LNCAP (cell line): ENCODE measurements at regions not wholly inside any gene's neighbourhood (a gene's known extent, or its start where the extent isn't known, plus 50 kb on each side); places are given as distances from the start of the nearest gene placed in this dataset.

Experiments used
- TF ChIP-seq, protein P1 (sequence below): fragments of 450-650 bp; IDR thresholded peaks from 2 replicates; pipeline ENCODE4 v1.5.1; 2017; ENCODE audit warnings: mild to moderate bottlenecking

DNA sequence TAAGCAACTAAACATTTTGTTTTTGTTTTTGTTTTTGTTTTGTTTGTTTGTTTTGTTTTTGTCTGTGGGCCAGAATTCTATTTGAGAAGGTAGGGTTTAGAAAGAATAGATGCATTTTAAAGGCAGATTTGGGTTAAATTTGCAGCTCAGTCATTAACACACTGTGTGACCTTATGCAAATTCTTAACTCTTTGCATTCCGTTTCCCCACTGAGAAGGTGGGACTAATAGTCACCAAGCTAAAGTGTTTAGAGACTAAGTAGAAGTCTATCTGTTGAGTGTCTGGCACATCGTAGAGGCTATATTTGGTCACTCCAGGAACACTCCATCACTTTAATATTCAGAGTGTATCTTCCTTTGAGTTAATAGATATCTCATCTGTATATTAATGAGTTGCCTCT is 87.1 kb downstream of the CCNA1 start:
- TF ChIP-seq, protein P1, sequence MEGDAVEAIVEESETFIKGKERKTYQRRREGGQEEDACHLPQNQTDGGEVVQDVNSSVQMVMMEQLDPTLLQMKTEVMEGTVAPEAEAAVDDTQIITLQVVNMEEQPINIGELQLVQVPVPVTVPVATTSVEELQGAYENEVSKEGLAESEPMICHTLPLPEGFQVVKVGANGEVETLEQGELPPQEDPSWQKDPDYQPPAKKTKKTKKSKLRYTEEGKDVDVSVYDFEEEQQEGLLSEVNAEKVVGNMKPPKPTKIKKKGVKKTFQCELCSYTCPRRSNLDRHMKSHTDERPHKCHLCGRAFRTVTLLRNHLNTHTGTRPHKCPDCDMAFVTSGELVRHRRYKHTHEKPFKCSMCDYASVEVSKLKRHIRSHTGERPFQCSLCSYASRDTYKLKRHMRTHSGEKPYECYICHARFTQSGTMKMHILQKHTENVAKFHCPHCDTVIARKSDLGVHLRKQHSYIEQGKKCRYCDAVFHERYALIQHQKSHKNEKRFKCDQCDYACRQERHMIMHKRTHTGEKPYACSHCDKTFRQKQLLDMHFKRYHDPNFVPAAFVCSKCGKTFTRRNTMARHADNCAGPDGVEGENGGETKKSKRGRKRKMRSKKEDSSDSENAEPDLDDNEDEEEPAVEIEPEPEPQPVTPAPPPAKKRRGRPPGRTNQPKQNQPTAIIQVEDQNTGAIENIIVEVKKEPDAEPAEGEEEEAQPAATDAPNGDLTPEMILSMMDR, result no peak

DNA sequence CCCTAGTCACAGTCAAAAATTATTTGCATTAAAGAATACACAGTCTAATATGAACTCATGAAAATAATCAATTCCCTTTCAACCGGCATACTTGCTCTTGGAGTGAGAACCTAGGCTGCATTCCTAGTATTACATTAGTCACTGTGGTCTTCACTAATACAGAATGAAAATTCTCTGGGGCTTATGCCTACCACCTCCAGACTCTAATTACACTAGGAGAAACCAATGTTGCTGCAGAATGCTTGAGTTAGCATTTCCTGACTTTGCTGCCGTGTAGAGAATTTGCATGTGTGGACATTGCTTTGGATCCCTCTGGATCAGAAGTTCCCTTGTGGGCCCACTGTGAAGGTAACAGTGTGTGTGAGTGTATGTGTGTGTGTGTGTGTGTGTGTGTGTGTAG is 87.8 kb downstream of the CCNA1 start:
- TF ChIP-seq, protein P1, result no peak

DNA sequence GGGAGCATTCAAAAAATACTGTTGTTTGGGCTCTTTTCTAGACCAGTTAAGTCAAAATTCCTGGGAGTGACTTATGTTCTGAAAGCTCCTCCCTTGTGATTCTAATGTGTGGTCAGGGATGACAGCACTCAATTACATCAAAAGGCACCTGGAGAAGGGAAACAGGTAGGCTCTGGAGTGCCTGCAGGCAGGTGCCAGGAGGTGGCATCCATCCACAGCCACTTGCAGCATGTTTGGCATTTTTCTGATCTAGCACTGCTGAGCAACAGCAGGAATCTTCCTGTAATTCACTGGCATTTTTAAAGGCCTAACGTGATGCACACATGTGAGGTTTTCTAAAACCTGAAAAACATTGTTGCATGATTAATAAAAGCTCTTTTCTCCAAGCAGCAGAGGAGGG is 94.6 kb downstream of the CCNA1 start:
- TF ChIP-seq, protein P1, result peak; percentile 17; the same call in 1 of the 2 replicates

DNA sequence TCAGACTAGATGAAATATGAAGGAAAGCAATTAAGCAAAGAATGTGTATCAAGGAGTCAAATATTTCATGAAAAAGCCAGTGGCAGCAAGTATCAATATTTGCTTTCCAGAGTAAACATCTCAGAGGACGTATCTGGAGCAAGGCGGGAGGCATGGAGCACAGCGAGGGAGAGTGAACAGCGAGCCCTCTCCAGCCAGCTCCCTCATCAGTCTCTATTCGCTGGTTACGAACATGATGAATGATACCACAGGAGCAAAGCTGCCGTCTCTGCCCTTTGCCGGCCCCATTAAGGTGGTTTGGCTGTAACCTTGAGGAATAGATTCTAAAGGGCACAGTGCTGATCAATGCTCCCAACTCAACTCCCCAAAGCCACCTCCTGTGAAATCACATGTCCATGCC is 95.8 kb downstream of the CCNA1 start:
- TF ChIP-seq, protein P1, result no peak

DNA sequence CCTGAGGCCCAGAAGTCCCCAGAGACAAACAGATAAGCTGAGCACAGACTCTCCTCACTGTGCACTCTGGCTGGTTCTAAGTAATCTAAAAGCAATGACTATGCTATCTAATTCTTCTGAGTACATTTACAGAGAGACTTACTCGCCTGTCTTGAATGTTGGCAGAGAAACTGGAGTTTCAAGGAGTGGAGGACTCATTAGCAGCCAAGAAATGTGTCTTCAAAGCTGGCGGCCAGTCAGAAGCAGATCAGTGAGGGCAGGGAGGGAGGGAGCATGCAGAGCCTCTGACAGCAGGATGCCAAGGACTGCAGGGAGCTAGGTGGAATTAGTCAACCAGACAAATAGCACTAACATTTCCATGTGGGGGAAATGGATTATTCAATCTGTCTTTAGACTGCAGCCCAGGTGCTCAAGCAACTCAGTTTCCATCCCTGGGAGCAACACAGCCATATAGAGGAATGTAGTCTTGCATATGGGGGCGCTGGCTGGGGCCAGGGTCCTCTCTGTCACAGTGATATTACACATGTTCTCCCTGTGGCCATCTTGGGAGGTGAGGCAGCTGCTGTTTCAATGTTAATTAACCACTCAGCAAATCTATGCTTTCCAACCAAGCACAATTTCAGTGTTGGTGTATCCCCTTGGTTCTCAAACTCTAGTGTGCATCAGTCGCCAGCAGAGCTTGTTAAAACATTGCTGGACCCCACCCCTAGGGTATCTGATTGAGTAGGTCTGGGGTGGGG is 97.9 kb downstream of the CCNA1 start:
- TF ChIP-seq, protein P1, result no peak

DNA sequence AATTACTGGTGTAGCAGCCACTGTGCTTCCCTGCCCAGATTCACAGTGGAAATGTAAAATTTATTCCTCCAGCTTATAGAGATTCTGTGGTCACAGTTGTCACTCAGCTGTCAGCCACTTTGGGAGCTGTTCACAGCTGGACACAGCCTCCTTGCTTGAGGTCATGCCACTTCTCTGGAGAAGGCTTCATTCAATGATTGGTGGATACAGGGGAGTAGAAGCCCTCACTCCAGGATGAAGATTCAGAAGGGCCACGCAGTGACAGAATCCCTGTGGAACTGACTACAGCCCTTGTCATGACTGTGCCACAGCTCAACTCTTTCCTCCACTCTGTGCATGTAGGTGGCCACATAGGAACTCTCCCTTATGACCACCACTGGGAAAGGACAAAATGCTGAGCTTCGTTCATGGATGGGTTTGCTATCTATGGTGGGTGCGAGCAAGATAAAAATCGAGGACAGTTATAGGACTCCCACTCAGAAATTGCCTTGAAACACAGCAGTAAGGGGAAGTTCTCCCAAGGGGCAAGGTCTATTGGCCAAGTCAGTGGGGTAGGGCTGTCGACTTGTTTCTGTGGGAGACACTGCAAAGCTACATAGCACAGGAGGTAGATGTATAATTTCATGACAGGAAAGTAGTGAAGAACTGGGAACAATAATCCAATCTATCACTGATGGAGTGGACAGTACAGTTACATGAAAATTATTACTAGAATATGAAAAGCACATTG is 98.7 kb downstream of the CCNA1 start:
- TF ChIP-seq, protein P1, result no peak

DNA sequence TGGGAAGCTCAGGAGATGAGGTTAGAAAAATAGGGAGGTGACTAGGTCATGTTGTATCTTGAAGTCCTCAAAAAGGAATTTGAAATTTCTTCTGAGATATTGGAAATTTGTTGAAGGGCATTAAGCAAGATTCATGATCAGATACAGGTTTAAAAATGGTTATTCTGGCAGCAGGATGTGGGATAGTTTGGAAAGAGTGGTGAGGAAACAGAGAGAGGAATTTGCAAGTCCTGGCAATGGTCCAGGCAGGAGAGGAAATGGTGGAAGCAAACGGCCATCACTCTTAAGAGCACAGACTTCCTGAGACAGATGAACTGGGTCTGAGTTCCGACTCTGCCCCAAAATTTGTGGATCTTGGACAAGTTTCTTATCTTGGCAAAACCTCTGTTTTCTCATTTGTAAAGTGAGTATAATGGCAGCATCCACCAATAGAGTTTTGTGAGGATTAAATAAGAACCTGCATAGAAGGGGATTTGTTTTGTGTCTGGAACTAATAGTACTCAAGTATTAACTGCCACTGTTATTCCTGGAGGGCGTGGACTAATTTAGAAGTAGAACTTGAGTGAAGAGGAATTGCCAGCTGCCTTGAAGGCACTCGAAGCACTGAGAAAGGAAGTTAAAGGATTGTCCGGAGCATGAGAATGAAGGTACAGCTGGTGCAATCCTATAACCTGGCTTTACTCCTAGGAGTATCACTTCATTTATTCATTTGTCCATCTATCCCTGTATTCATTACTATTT is 99.6 kb downstream of the CCNA1 start:
- TF ChIP-seq, protein P1, result no peak
